HCEC 1CT (cell line): ENCODE measurements at regions not wholly inside any gene's neighbourhood (a gene's known extent, or its start where the extent isn't known, plus 50 kb on each side); places are given as distances from the start of the nearest gene placed in this dataset.
A peak's percentile ranks its signal among the peaks of the same experiment; 100 is the strongest.
"Not testable (repeated sequence)": the region's sequence is repeated elsewhere in the genome, so short reads cannot be mapped to it uniquely, and the experiment has no call there.

Source experiments
- DNase-seq: peaks from one replicate; pipeline ENCODE4 v3.0.0-alpha.2; 2017

GRCh38 chr3:61446341-61446740 lies 115.0 kb upstream of the PTPRG start:
- no peak for DNase-seq

GRCh38 chr3:61448378-61448777 lies 113.0 kb upstream of the PTPRG start:
- DNase-seq, result peak; percentile 15

GRCh38 chr3:61449327-61450040 lies 111.9 kb upstream of the PTPRG start:
- DNase-seq, result no peak

GRCh38 chr3:61450866-61451265 lies 110.5 kb upstream of the PTPRG start:
- DNase-seq, result no peak

- peak; percentile 72 for DNase-seq
Observed at GRCh38 chr3:61451841-61452240, 109.5 kb upstream of the PTPRG start.

GRCh38 chr3:61452535-61453090 lies 108.8 kb upstream of the PTPRG start:
- DNase-seq, result peak; percentile 79

GRCh38 chr3:61454006-61454585 lies 107.3 kb upstream of the PTPRG start:
- DNase-seq, result no peak

- no peak for DNase-seq
Observed at GRCh38 chr3:61454801-61455200, 106.6 kb upstream of the PTPRG start.

GRCh38 chr3:61460636-61461035 lies 100.7 kb upstream of the PTPRG start:
- DNase-seq, result no peak

- DNase-seq, result no peak
Observed at GRCh38 chr3:61463191-61463590, 98.2 kb upstream of the PTPRG start.

GRCh38 chr3:61464518-61465140 lies 96.7 kb upstream of the PTPRG start:
- no peak for DNase-seq

GRCh38 chr3:61466357-61466756 lies 95.0 kb upstream of the PTPRG start:
- no peak for DNase-seq

- DNase-seq, result no peak
Observed at GRCh38 chr3:61483997-61484396, 77.4 kb upstream of the PTPRG start.

GRCh38 chr3:61493339-61493738 lies 68.0 kb upstream of the PTPRG start:
- peak; percentile 33 for DNase-seq

- DNase-seq, result not testable (repeated sequence)
Observed at GRCh38 chr3:61494309-61494708, 67.1 kb upstream of the PTPRG start.

GRCh38 chr3:61497463-61497862 lies 63.9 kb upstream of the PTPRG start:
- no peak for DNase-seq

GRCh38 chr3:61505197-61505596 lies 56.2 kb upstream of the PTPRG start:
- DNase-seq, result no peak

- DNase-seq, result no peak
Observed at GRCh38 chr3:61507946-61508345, 53.4 kb upstream of the PTPRG start.
